ENCODE measurements at regions not wholly inside any gene's neighbourhood (a gene's known extent, or its start where the extent isn't known, plus 50 kb on each side); places are given as distances from the start of the nearest gene placed in this dataset.

- dilution Hi-C loops (cut with HindIII; ENCODE audit: low sequenced_read_pairs, unreplicated experiment): no loop called here
- no peaks in the 10 kb centered on the region for H3K9me3 ChIP-seq (ENCODE audit: control insufficient read depth, insufficient read depth, low read length)
- CTCF ChIA-PET: interaction anchor here (0.6 kb wide), 2 partner anchors 48 to 51 kb away, joined by 3 read pairs; no protein-coding TSS in a partner anchor
- no peak overlapping the region for H3K9ac ChIP-seq (ENCODE audit: low read depth, low read length)
- no peak overlapping the region for H2AFZ ChIP-seq (replicated peaks; ENCODE audit: low read length, poor library complexity)
- TF ChIP-seq MAZ (IDR thresholded peaks at IDR 0.05; ENCODE audit: borderline replicate concordance, low read depth, low read length) (no peak), POLR2A (IDR thresholded peaks at IDR 0.05; ENCODE audit: low read depth, low read length) (no peak), BHLHE40 (IDR thresholded peaks at IDR 0.05; ENCODE audit: low read depth, low read length) (no peak), CHD1 (IDR thresholded peaks at IDR 0.05; ENCODE audit: low read depth, low read length) (no peak), RAD21 (IDR thresholded peaks at IDR 0.05; ENCODE audit: low read length) (no peak), MAFK (IDR thresholded peaks at IDR 0.05; ENCODE audit: low read depth, low read length) (no peak)
- H3K4me3 ChIP-seq (ENCODE audit: insufficient read depth, low read depth, low read length): no peak overlapping the region
- no peak overlapping the region for H3K4me2 ChIP-seq (ENCODE audit: low read depth, low read length)
- no peak overlapping the region for H2BK120ac ChIP-seq (ENCODE audit: low read depth, low read length)
- H2AK9ac ChIP-seq (replicated peaks; ENCODE audit: low read depth, low read length, poor library complexity): no peak overlapping the region
- H3K4ac ChIP-seq (ENCODE audit: low read depth, low read length): no peak overlapping the region
- no peak overlapping the region for H3K56ac ChIP-seq (ENCODE audit: extremely low read depth, insufficient read depth, low read length)
- H4K91ac ChIP-seq (ENCODE audit: insufficient read depth, low read depth, low read length): no peak overlapping the region
- intact Hi-C loops (cut with micrococcal nuclease): no loop called here
- POLR2A ChIA-PET (ENCODE audit: unreplicated experiment): no interaction called here
- in situ Hi-C loops (cut with MboI; ENCODE audit: low sequenced_read_pairs): no loop called here
- no peak overlapping the region for H3K27ac ChIP-seq (ENCODE audit: insufficient read depth, low read length)
- no peak overlapping the region for H3K14ac ChIP-seq (replicated peaks; ENCODE audit: low read depth, low read length)
- no peak overlapping the region for H2BK15ac ChIP-seq (ENCODE audit: low read depth, low read length)
- no peak for DNase-seq
- no peak overlapping the region for H2BK20ac ChIP-seq (ENCODE audit: low read depth, low read length)
- no peak overlapping the region for H2BK5ac ChIP-seq (ENCODE audit: low read depth, low read length, poor library complexity, severe bottlenecking)
- no peaks in the 10 kb centered on the region for H4K20me1 ChIP-seq (ENCODE audit: insufficient read depth, low read length)
- no peaks in the 10 kb centered on the region for H3K4me1 ChIP-seq (ENCODE audit: control insufficient read depth, insufficient read depth, low read length)
- peaks cover 25% of the 10 kb centered on the region for H3K27me3 ChIP-seq (ENCODE audit: control insufficient read depth, insufficient read depth, low read length)
- H2AK5ac ChIP-seq (ENCODE audit: low read depth, low read length): no peak overlapping the region
- H4K5ac ChIP-seq (ENCODE audit: low read depth, low read length): no peak overlapping the region
- H3K36me3 ChIP-seq (ENCODE audit: control insufficient read depth, insufficient read depth, low read length): no peaks in the 10 kb centered on the region
- H3K9me1 ChIP-seq (ENCODE audit: insufficient read depth, low read length): no peaks in the 10 kb centered on the region
- ATAC-seq (ENCODE audit: low read depth): no peak
- no TSS peak for BruUV-seq (replicated peaks)
- WGBS, 2 experiments (ENCODE audit: extremely low coverage in 2 of 2, insufficient read length in 1 of 2): no CpG with 5 or more reads among the region's 14 CpGs
- H4K8ac ChIP-seq (ENCODE audit: low read depth in 2 of 2, low read length in 2 of 2): no peak overlapping the region
- H3K79me1 ChIP-seq (ENCODE audit: low read depth in 1 of 2, low read length in 2 of 2): no peaks in the 10 kb centered on the region
- no peak overlapping the region for H3K18ac ChIP-seq (ENCODE audit: low read depth, low read length)
- H3K23ac ChIP-seq (ENCODE audit: low read depth, low read length): no peak overlapping the region
Observed at GRCh38 chr2:65504814-65505697, 72.7 kb upstream of the SPRED2 start.

Measured in IMR-90 (cell line).